NCI-H345 treated with DMSO at 0.1 percent for 48 hours (cell line): ENCODE measurements at regions not wholly inside any gene's neighbourhood (a gene's known extent, or its start where the extent isn't known, plus 50 kb on each side); places are given as distances from the start of the nearest gene placed in this dataset.
"Not testable (repeated sequence)": the region's sequence is repeated elsewhere in the genome, so short reads cannot be mapped to it uniquely, and the experiment has no call there.

Experiments
- DNase-seq: peaks from one replicate; lab custom pipeline; 2025; ENCODE audit not compliant: unreplicated experiment; lab: John Stamatoyannopoulos, UW

DNA sequence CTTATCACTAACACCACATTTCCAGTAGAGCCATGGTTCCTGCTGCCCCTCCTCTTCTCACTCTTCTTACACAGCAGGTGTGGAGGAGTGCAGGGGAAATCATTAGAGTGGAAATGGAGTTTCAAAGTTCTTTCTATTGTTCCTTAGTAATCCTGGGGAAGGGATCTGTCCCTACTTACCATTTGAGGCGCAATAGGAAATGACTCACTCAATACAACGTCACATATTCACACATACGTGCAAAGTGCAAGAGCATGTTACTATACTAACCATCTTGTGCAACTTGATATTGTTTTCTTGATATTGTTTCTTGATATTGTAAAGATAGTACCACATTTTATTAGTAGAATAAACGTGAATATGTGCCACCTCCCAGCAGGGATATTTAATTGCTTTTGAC is 1010.2 kb downstream of the DNAJB9 start:
- no peak for DNase-seq

- no peak for DNase-seq
Observed at GRCh38 chr7:109582211-109582610, 1012.5 kb downstream of the DNAJB9 start.

DNA sequence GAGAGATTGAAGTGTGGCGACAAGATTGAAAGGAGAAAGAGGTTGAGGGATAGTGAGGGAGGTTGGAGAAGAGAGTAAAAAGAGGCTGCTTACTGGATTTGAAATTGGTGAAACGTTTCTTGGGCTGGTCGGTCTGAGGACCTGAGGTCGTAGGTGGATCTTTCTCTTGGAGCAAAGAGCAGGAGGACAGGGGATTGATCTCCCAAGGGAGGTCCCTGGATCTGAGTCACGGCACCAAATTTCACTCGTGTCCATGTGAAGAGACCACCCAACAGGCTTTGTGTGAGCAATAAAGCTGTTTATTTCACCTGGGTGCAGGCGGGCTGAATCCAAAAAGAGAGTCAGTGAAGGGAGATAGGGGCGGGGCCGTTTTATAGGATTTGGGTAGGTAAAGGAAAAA is 1027.3 kb downstream of the DNAJB9 start:
- DNase-seq, result not testable (repeated sequence)

GRCh38 chr7:109611656-109612055 is 1042.0 kb downstream of the DNAJB9 start:
- no peak for DNase-seq

DNA sequence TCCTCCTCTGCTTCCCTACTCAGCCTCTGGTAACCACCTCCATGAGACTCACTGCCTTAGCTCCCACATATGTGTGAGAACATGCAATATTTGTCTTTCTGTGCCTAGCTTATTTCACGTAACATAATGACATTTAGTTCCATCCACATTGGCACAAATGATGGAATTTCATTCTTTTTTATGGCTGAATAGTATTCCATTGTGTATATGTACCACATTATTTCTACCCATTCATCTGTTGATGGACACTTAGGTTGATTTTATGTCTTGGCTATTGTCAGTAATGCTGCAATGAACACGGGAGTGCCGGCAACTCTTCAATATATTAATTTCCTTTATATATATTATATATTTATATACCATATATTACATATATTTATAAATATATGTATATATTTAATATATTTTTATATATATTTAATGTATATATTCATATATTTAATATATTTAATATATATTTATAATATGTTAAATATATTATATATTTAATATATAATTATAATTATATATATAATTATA is 1046.9 kb downstream of the DNAJB9 start:
- DNase-seq, result no peak

GRCh38 chr7:109622320-109622719 is 1052.6 kb downstream of the DNAJB9 start:
- DNase-seq, result no peak

GRCh38 chr7:109632890-109633289 is 1063.2 kb downstream of the DNAJB9 start:
- DNase-seq, result not testable (repeated sequence)

DNA sequence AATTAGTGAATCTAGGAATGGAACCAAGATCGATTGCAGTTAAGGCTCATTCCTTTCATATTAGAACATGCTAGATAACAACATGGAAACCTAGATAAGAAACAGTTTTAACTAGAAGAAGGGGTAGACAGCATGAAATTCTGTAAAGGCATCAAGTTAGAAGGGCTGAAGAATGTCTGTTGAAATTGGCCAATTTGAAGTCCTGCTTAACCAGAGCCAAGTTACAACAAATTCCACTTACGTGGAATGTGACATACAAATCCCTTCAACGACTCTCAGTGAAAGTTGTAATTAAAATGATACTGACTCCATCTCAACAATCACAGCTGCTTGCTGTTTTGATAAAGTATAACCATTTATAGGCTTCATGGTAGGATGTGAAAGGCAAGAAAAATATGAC is 1065.7 kb downstream of the DNAJB9 start:
- DNase-seq, result no peak

DNA sequence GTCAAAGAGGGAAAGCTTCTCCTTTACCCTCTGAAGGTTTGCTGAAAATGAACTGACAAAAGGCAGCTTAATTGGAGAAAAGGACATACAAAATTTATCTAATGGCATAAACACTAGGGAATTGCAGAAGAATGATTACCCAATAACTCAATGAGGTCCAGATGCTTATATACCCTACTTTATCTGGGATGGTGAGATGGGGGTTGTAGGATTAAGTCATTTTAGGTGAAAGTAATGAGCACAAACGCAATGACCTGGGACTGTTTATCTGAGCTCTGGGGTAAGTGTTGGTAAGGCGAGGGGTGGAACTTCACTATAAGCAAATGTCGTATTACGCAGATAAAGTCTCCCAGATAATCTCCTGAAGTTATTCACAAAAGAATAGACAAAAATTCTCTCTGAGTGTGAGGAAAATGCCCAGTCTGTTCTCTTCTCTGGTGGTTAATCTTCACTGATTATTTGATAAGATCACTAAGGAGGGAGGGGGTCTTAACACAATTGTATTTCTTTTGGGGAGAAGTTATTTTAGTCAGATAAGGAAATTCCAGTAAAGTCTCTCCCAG is 1067.8 kb downstream of the DNAJB9 start:
- no peak for DNase-seq

GRCh38 chr7:109638321-109638720 is 1068.6 kb downstream of the DNAJB9 start:
- DNase-seq, result no peak

DNA sequence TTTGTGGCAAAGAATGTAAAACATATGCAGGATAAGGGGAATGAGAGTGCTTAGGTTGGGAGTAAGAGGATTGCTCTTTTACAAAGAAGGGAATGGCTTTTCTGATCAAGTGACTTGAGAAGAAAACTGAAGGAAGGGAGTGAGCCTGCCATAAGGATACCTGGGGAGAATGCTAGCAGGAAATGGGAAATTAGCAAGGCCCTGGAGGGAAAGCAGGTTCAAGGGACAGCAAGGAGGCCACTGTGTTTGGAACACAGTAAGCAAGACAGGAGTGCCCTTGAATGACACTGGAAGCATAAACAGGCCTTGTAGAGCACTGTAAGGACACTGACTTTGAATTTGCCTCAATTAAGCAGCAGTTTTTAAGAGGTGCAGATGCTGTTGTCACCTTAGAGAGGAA is 1069.9 kb downstream of the DNAJB9 start:
- DNase-seq, result no peak

- DNase-seq, result no peak
Observed at GRCh38 chr7:109641445-109641844, 1071.8 kb downstream of the DNAJB9 start.

DNA sequence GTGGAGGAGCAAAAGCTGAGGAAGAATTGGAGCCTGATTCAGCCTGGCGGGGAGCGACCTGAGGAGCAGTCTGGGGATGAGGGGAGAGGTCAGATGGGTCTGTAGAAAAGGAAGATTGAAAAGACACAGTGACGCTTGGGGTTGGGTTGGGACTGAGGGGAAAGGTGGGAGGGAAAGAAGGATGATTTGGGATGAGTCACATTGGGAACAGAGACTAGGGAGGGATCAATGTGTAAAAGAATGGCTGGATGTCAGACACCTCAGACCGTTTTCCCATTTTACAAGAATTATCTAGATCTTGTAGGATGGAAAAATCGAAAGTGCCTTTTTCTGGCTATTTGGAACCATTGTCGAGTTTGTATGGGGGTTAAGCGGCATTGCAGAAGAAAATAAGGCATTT is 1076.5 kb downstream of the DNAJB9 start:
- no peak for DNase-seq

- DNase-seq, result not testable (repeated sequence)
Observed at GRCh38 chr7:109646594-109646993, 1076.9 kb downstream of the DNAJB9 start.

DNA sequence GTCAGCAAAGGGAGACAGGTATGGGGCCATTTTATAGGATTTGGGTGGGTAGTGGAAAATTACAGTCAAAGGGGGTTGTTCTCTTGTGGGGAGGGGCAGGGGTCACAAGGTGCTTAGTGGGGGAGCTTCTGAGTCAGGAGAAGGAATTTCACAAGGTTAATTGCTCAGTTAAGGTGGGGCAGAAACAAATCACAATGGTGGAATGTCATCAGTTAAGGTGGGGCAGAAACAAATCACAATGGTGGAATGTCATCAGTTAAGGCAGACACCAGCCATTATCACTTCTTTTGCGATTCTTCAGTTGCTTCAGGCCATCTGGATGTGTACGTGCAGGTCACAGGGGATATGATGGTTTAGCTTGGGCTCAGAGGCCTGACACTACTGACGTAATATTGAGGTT is 1077.6 kb downstream of the DNAJB9 start:
- DNase-seq, result not testable (repeated sequence)

DNA sequence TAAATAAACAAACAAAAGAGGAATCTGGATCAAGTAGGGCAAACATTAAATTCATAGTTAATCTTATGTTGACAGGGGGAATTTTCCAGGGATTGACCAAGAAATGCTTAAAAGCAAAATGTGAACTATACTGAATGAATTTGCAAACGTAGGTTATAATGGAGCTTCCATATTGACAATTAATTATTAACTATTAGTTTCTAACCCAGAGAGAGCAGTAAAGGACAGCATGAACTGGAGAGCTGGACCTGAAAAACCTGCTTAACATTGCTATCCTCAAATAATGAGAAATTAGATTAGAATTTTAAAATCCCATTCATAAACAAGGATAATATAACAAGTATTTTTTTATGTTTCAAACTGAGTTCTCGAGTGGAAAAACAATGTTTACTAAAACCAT is 1089.6 kb downstream of the DNAJB9 start:
- no peak for DNase-seq

- DNase-seq, result no peak
Observed at GRCh38 chr7:109660401-109660800, 1090.7 kb downstream of the DNAJB9 start.

GRCh38 chr7:109663806-109664205 is 1094.1 kb downstream of the DNAJB9 start:
- DNase-seq, result no peak

- not testable (repeated sequence) for DNase-seq
Observed at GRCh38 chr7:109687269-109687668, 1117.6 kb downstream of the DNAJB9 start.

- not testable (repeated sequence) for DNase-seq
Observed at GRCh38 chr7:109692613-109693012, 1122.9 kb downstream of the DNAJB9 start.

- DNase-seq, result no peak
Observed at GRCh38 chr7:109694149-109695071, 1124.7 kb downstream of the DNAJB9 start.

DNA sequence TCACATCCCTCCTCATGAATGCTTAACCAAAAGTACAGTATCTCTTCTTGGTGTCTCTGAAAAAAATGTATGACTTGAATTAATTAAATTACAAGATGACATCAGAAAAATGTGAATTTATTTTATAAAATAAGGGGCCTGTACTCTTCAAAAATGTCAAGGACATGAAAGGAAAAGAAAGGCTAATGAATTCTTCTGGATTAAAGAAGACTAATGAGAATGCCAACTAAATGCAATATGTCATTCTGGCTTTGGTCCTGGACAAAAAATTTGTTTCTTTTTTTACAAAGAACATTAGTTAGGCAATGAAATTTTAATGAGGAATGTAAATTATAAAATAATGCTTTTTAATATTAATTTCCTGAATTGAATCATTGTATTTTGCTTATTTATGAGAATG is 1125.7 kb downstream of the DNAJB9 start:
- no peak for DNase-seq
